ENCODE measurements at regions not wholly inside any gene's neighbourhood (a gene's known extent, or its start where the extent isn't known, plus 50 kb on each side); places are given as distances from the start of the nearest gene placed in this dataset.
"Not testable (repeated sequence)": the region's sequence is repeated elsewhere in the genome, so short reads cannot be mapped to it uniquely, and the experiment has no call there.

DNA sequence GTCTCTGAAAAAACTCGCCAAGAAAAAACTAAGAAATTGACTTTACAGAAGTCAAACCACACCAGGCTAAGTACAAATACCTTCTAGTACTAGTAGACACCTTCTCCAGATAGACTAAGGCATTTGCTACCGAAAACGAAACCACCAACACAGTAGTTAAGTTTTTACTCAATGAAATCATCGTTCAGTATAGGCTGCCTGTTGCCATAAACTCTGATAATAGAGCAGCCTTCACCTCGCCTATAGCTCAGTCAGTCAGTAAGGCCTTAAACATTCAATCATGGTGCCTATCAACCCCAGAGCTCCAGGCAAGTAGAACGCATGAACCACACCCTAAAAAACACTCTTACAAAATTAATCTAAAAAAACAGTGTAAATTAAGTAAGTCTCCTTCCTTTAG lies 96.8 kb upstream of the FAM90A26 start:
- TF ChIP-seq, protein P1, sequence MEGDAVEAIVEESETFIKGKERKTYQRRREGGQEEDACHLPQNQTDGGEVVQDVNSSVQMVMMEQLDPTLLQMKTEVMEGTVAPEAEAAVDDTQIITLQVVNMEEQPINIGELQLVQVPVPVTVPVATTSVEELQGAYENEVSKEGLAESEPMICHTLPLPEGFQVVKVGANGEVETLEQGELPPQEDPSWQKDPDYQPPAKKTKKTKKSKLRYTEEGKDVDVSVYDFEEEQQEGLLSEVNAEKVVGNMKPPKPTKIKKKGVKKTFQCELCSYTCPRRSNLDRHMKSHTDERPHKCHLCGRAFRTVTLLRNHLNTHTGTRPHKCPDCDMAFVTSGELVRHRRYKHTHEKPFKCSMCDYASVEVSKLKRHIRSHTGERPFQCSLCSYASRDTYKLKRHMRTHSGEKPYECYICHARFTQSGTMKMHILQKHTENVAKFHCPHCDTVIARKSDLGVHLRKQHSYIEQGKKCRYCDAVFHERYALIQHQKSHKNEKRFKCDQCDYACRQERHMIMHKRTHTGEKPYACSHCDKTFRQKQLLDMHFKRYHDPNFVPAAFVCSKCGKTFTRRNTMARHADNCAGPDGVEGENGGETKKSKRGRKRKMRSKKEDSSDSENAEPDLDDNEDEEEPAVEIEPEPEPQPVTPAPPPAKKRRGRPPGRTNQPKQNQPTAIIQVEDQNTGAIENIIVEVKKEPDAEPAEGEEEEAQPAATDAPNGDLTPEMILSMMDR (conservative IDR thresholded peaks at IDR 0.05; ENCODE audit: low read depth, low read length) = not testable (repeated sequence)
- TF ChIP-seq, protein P2, sequence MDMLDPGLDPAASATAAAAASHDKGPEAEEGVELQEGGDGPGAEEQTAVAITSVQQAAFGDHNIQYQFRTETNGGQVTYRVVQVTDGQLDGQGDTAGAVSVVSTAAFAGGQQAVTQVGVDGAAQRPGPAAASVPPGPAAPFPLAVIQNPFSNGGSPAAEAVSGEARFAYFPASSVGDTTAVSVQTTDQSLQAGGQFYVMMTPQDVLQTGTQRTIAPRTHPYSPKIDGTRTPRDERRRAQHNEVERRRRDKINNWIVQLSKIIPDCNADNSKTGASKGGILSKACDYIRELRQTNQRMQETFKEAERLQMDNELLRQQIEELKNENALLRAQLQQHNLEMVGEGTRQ (IDR thresholded peaks at IDR 0.05; ENCODE audit: low read depth, low read length) = not testable (repeated sequence)
- not testable (repeated sequence) for TF ChIP-seq POLR2A, FOS (IDR thresholded peaks at IDR 0.05; ENCODE audit: low read depth, low read length)

Data from IMR-90 (cell line).